ENCODE measurements at regions not wholly inside any gene's neighbourhood (a gene's known extent, or its start where the extent isn't known, plus 50 kb on each side); places are given as distances from the start of the nearest gene placed in this dataset.
"Not testable (repeated sequence)": the region's sequence is repeated elsewhere in the genome, so short reads cannot be mapped to it uniquely, and the experiment has no call there.

GRCh38 chr3:102354818-102355515, 79.8 kb upstream of the ZPLD1 start:
- no peak for DNase-seq

- no peak for DNase-seq
Measured at GRCh38 chr3:102356506-102356905, 78.3 kb upstream of the ZPLD1 start.

DNA sequence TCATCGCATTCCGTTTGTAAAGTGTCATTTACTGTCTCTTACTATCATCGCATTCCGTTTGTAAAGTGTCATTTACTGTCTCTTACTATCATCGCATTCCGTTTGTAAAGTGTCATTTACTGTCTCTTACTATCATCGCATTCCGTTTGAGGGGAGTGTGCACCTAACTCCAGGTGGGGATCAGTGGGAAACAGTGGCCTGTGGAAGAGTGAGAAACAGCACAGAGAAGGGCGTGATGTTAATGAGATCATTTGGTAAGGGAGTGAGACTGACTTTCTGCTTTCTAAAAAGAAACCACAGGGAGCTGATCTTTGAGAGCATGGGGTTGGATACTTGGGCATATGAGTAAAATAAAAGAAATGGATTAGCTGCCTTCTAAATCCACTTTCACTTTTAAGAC, 77.5 kb upstream of the ZPLD1 start:
- DNase-seq = not testable (repeated sequence)

GRCh38 chr3:102360183-102360860, 74.5 kb upstream of the ZPLD1 start:
- no peak for DNase-seq

DNA sequence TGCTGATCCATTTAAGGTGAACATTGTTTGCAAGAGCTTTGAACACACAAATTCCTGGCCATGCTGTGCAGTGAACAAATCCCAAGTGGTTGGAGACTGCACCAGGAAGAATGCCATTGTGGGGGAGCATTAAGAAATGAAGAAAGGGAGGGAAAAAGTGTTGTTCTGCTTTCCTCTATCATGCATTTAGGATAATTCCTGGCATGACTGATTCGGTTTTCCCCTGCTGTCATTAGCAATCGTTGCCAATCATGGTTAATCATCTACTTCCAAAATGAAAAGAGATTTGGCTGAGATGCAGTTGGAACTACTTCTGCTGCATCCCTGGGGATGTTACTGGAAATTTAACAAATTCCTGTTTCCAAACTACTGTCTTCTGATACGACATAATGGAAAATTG, 73.7 kb upstream of the ZPLD1 start:
- no peak for DNase-seq

DNA sequence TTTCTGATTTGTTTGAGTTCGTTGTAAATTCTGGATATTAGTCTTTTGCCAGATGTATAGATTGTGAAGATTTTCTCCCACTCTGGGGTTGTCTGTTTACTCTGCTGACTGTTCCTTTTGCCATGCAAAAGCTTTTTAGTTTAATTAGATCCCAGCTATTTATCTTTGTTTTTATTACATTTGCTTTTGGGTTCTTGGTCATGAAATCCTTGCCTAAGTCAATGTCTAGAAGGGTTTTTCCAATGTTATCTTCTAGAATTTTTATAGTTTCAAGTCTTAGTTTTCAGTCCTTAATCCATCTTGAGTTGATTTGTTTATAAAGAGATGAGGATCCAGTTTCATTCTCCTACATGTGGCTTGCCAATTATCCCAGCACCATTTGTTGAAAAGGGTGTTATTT, 68.7 kb upstream of the ZPLD1 start:
- not testable (repeated sequence) for DNase-seq

- DNase-seq = no peak
Measured at GRCh38 chr3:102374863-102375634, 59.8 kb upstream of the ZPLD1 start.

GRCh38 chr3:102378216-102378615, 56.6 kb upstream of the ZPLD1 start:
- DNase-seq = no peak

DNA sequence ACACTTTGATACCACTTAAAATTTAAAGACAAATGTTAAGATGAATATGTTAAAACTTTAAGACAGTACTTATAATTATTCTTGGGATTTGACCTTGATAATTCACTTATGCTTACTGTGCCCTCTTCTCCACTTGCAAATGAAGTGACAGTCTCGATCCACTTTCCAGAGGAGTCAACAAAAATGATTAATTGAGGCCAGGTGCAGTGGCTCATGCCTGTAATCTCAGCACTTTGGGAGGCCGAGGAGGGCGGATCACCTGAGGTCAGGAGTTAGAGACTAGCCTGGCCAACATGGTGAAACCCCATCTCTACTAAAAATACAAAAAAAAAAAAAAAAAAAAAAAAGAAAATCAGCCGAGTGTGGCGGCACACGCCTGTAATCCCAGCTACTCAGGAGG, 52.6 kb upstream of the ZPLD1 start:
- DNase-seq = not testable (repeated sequence)

Data from COR-L47 (cell line).